ENCODE measurements at regions not wholly inside any gene's neighbourhood (a gene's known extent, or its start where the extent isn't known, plus 50 kb on each side); places are given as distances from the start of the nearest gene placed in this dataset.

- H3K9me2 ChIP-seq (replicated peaks; ENCODE audit: insufficient read depth, low read length) = no peaks in the 10 kb centered on the region
- H3F3A ChIP-seq (ENCODE audit: insufficient read depth, low read length) = no peaks in the 10 kb centered on the region
- H4K20me1 ChIP-seq (ENCODE audit: insufficient read depth, low read length) = no peaks in the 10 kb centered on the region
- H3K9me3 ChIP-seq (replicated peaks; ENCODE audit: insufficient read depth, low read length) = no peaks in the 10 kb centered on the region
- no peaks in the 10 kb centered on the region for H3K36me3 ChIP-seq (replicated peaks; ENCODE audit: insufficient read depth, low read length)
- no peaks in the 10 kb centered on the region for H3K4me1 ChIP-seq (ENCODE audit: low read length)
- TF ChIP-seq CTCF (IDR thresholded peaks at IDR 0.05; ENCODE audit: low read length) (no peak), EZH2phosphoT487 (IDR thresholded peaks at IDR 0.05; ENCODE audit: low read length) (no peak), EZH2 (optimal IDR thresholded peaks at IDR 0.05; ENCODE audit: low read depth, low read length) (no peak)
- H2AFZ ChIP-seq (ENCODE audit: low read length) = no peak overlapping the region
- H3K27ac ChIP-seq (ENCODE audit: low read length) = no peak overlapping the region
- no peaks in the 10 kb centered on the region for H3K27me3 ChIP-seq (replicated peaks; ENCODE audit: insufficient read depth, low read length)
- no peak overlapping the region for H3K9ac ChIP-seq (ENCODE audit: low read length)
- H3K79me2 ChIP-seq (ENCODE audit: low read length) = no peaks in the 10 kb centered on the region
- no peak overlapping the region for H3K4me2 ChIP-seq (ENCODE audit: low read depth, low read length)
- H3K4me3 ChIP-seq (ENCODE audit: low read length) = no peak overlapping the region
- DNase-seq = no peak
These were observed 563.4 kb upstream of the CCDC179 start for GRCh38 chr11:23423656-23424055.

DNA sequence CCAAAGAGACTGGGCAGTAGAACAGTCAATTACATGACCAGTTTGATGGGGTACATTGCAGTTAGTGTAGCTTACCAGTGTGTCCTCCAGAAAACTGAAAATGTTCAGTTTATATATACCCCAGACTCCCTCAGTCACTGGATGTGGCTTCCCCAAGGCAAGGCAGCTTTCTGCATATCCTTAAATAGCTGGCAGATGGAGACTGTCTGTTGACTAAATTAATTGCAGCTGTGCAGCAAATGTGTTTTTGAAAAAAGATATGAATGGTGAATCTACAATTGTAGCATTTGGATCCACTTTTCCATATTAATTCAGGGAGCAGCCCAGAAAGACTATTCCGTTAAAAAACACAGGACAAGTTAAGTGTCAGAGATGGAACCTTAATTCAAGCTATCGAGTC lies 565.1 kb upstream of the CCDC179 start:
- TF ChIP-seq EZH2 (optimal IDR thresholded peaks at IDR 0.05; ENCODE audit: low read depth, low read length) (no peak), CTCF (IDR thresholded peaks at IDR 0.05; ENCODE audit: low read length) (no peak), EZH2phosphoT487 (IDR thresholded peaks at IDR 0.05; ENCODE audit: low read length) (no peak)
- Histone ChIP-seq H3K9ac (ENCODE audit: low read length) (no peak overlapping the region), H3K4me1 (ENCODE audit: low read length) (no peaks in the 10 kb centered on the region), H3K79me2 (ENCODE audit: low read length) (no peaks in the 10 kb centered on the region), H4K20me1 (ENCODE audit: insufficient read depth, low read length) (no peaks in the 10 kb centered on the region), H3K36me3 (replicated peaks; ENCODE audit: insufficient read depth, low read length) (no peaks in the 10 kb centered on the region), H3K4me2 (ENCODE audit: low read depth, low read length) (no peak overlapping the region), H3K4me3 (ENCODE audit: low read length) (no peak overlapping the region), H3F3A (ENCODE audit: insufficient read depth, low read length) (no peaks in the 10 kb centered on the region), H2AFZ (ENCODE audit: low read length) (no peak overlapping the region), H3K9me2 (replicated peaks; ENCODE audit: insufficient read depth, low read length) (no peaks in the 10 kb centered on the region), H3K9me3 (replicated peaks; ENCODE audit: insufficient read depth, low read length) (no peaks in the 10 kb centered on the region), H3K27me3 (replicated peaks; ENCODE audit: insufficient read depth, low read length) (no peaks in the 10 kb centered on the region), H3K27ac (ENCODE audit: low read length) (no peak overlapping the region)
- DNase-seq = no peak

GRCh38 chr11:23429569-23429968 lies 569.3 kb upstream of the CCDC179 start:
- Histone ChIP-seq H3F3A (ENCODE audit: insufficient read depth, low read length) (no peaks in the 10 kb centered on the region), H3K36me3 (replicated peaks; ENCODE audit: insufficient read depth, low read length) (no peaks in the 10 kb centered on the region), H3K4me2 (ENCODE audit: low read depth, low read length) (no peak overlapping the region), H3K79me2 (ENCODE audit: low read length) (no peaks in the 10 kb centered on the region), H4K20me1 (ENCODE audit: insufficient read depth, low read length) (no peaks in the 10 kb centered on the region), H3K27me3 (replicated peaks; ENCODE audit: insufficient read depth, low read length) (no peaks in the 10 kb centered on the region), H3K27ac (ENCODE audit: low read length) (no peak overlapping the region), H2AFZ (ENCODE audit: low read length) (no peak overlapping the region), H3K9ac (ENCODE audit: low read length) (no peak overlapping the region), H3K9me2 (replicated peaks; ENCODE audit: insufficient read depth, low read length) (no peaks in the 10 kb centered on the region), H3K4me3 (ENCODE audit: low read length) (no peak overlapping the region), H3K4me1 (ENCODE audit: low read length) (no peaks in the 10 kb centered on the region), H3K9me3 (replicated peaks; ENCODE audit: insufficient read depth, low read length) (no peaks in the 10 kb centered on the region)
- no peak for DNase-seq
- TF ChIP-seq CTCF (IDR thresholded peaks at IDR 0.05; ENCODE audit: low read length) (no peak), EZH2 (optimal IDR thresholded peaks at IDR 0.05; ENCODE audit: low read depth, low read length) (no peak), EZH2phosphoT487 (IDR thresholded peaks at IDR 0.05; ENCODE audit: low read length) (no peak)

Measured in MM.1S (cell line).